NT2/D1 (cell line): ENCODE measurements at regions not wholly inside any gene's neighbourhood (a gene's known extent, or its start where the extent isn't known, plus 50 kb on each side); places are given as distances from the start of the nearest gene placed in this dataset.

Experiments used
- DNase-seq: peaks from one replicate; pipeline ENCODE4 v3.0.0-alpha.2; 2011; ENCODE audit warnings: low read depth, low spot score
- H3K27me3 ChIP-seq: 2 replicates; pipeline ENCODE4 v1.6.0; 2011; ENCODE audit warnings: mild to moderate bottlenecking; ENCODE audit not compliant: insufficient read length, insufficient read depth
- H3K36me3 ChIP-seq: 2 replicates; pipeline ENCODE4 v1.6.1; 2011; ENCODE audit warnings: mild to moderate bottlenecking, low read length, mixed read lengths; ENCODE audit not compliant: insufficient read depth, insufficient read length
- H3K4me1 ChIP-seq: 2 replicates; pipeline ENCODE4 v1.5.1; 2011; ENCODE audit not compliant: insufficient read depth, insufficient read length
- H3K4me3 ChIP-seq: 2 replicates; pipeline ENCODE4 v1.5.1; 2011; ENCODE audit warnings: low read depth; ENCODE audit not compliant: insufficient read length
- H3K9ac ChIP-seq: 2 replicates; pipeline ENCODE4 v1.6.0; 2011; ENCODE audit warnings: low read depth; ENCODE audit not compliant: insufficient read length
- H3K9me3 ChIP-seq: 2 replicates; pipeline ENCODE4 v1.5.1; 2011; ENCODE audit warnings: mild to moderate bottlenecking, low read length; ENCODE audit not compliant: insufficient read depth
- SUZ12 ChIP-seq: IDR thresholded peaks from 2 replicates; pipeline ENCODE4 v1.6.1; 2011; ENCODE audit not compliant: insufficient read length, insufficient read depth; ENCODE audit errors: extremely low read depth
- YY1 ChIP-seq: IDR thresholded peaks from 2 replicates; pipeline ENCODE4 v1.6.1; 2011; ENCODE audit not compliant: insufficient read length, insufficient read depth
- ZNF274 ChIP-seq: IDR thresholded peaks from 2 replicates; pipeline ENCODE4 v1.6.1; 2011; ENCODE audit warnings: mild to moderate bottlenecking, low read depth, low read length

- no peak for DNase-seq
- Histone ChIP-seq H3K9me3 (peaks cover 18% of the 10 kb centered on the region; the same call in 1 of the 2 replicates), H3K4me1 (no peaks in the 10 kb centered on the region), H3K36me3 (no peaks in the 10 kb centered on the region), H3K4me3 (no peak overlapping the region), H3K27me3 (no peaks in the 10 kb centered on the region), H3K9ac (no peak overlapping the region)
- no peak for TF ChIP-seq SUZ12
Observed at GRCh38 chr9:91060520-91061343, 259.1 kb downstream of the SYK start.

- no peaks in the 10 kb centered on the region for H3K4me1 ChIP-seq
- no peaks in the 10 kb centered on the region for H3K27me3 ChIP-seq
- no peak overlapping the region for H3K9ac ChIP-seq
- peaks cover 18% of the 10 kb centered on the region; the same call in 1 of the 2 replicates for H3K9me3 ChIP-seq
- no peak for TF ChIP-seq ZNF274
- TF ChIP-seq SUZ12 = no peak
- no peak for TF ChIP-seq YY1
- no peak overlapping the region for H3K4me3 ChIP-seq
- no peak for DNase-seq
- H3K36me3 ChIP-seq = no peaks in the 10 kb centered on the region
Observed at GRCh38 chr9:91061506-91061905, 259.9 kb downstream of the SYK start.

- Histone ChIP-seq H3K4me3 (no peak overlapping the region), H3K4me1 (no peaks in the 10 kb centered on the region), H3K9me3 (peaks cover 18% of the 10 kb centered on the region; the same call in 1 of the 2 replicates), H3K9ac (no peak overlapping the region), H3K36me3 (no peaks in the 10 kb centered on the region), H3K27me3 (no peaks in the 10 kb centered on the region)
- DNase-seq = no peak
- TF ChIP-seq ZNF274 = no peak
- no peak for TF ChIP-seq SUZ12
- no peak for TF ChIP-seq YY1
Observed at GRCh38 chr9:91062281-91062680, 260.7 kb downstream of the SYK start.

DNA sequence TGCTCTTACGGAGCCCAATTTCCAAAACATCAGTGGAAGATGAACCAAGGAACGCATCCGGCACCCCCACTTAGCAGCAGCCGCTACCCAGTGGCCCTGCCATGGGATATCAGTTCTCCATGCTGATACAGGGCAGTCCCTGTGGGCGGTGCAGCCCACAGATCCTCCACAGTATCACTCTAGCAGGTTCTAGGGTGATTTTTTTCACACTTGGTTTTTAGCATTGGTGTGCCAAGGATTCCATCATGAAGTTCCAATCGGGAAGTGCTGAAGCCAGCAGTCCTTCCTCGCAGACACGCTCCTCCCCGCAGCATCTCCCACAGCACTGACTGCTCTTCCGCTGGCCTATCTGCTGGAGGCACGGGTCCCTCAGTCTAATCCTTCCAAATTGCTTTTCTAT is 261.9 kb downstream of the SYK start:
- Histone ChIP-seq H3K9me3 (peaks cover 15% of the 10 kb centered on the region; the same call in 1 of the 2 replicates), H3K4me3 (no peak overlapping the region), H3K4me1 (no peaks in the 10 kb centered on the region), H3K36me3 (no peaks in the 10 kb centered on the region), H3K9ac (no peak overlapping the region), H3K27me3 (no peaks in the 10 kb centered on the region)
- DNase-seq = no peak
- TF ChIP-seq YY1 (no peak), ZNF274 (no peak), SUZ12 (no peak)

DNA sequence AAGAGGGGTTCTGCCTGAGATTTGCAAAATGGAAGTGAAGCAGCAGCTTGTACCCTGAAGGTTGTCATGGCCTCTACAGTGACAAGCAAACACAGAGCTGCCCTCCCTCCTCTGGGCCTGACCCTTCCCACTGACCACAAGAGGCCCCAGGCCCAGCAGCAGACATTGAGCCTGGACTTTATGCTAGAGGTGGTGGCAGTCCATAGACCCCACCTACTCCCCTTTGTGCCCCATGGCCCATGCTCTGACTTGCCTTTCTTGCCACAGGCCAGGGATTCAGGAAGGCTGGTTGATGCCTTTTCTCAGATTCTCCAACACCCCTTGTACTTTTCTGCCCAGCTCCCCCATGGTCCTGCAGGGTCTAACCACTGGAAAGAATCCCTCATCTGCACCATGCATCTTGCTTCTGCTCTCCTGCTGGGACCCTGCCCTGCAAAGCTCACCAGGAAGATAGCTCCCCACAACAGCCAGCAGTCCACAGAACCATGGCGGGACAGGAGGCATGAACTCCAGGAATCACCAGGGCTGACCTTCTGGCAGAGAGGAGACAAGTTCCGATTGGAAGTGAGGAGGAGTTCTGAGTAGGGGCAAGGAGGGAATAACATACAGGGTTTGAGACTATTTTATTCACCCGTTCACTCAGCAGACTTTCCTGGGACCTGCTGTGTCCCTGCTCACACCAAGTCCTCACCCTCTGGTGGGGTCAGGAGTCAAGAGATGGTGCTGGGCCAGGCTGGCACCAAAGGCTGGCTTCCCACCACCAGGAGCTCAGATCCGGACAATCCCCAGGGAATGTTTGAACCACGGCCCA is 263.8 kb downstream of the SYK start:
- Histone ChIP-seq H3K4me1 (no peaks in the 10 kb centered on the region), H3K36me3 (no peaks in the 10 kb centered on the region), H3K9me3 (peaks cover 15% of the 10 kb centered on the region; the same call in 1 of the 2 replicates), H3K9ac (no peak overlapping the region), H3K27me3 (no peaks in the 10 kb centered on the region), H3K4me3 (no peak overlapping the region)
- DNase-seq = no peak
- TF ChIP-seq SUZ12 (no peak), YY1 (no peak), ZNF274 (no peak)

GRCh38 chr9:91066042-91066415 is 264.4 kb downstream of the SYK start:
- Histone ChIP-seq H3K27me3 (no peaks in the 10 kb centered on the region), H3K4me3 (no peak overlapping the region), H3K9me3 (peaks cover 15% of the 10 kb centered on the region; the same call in 1 of the 2 replicates), H3K36me3 (no peaks in the 10 kb centered on the region), H3K9ac (no peak overlapping the region), H3K4me1 (peaks cover under 1% of the 10 kb centered on the region)
- TF ChIP-seq SUZ12 = no peak
- TF ChIP-seq YY1 = no peak
- TF ChIP-seq ZNF274 = no peak
- no peak for DNase-seq

- no peak overlapping the region for H3K4me3 ChIP-seq
- no peaks in the 10 kb centered on the region for H3K36me3 ChIP-seq
- no peak overlapping the region for H3K9ac ChIP-seq
- TF ChIP-seq ZNF274 (no peak), YY1 (no peak), SUZ12 (no peak)
- no peaks in the 10 kb centered on the region for H3K27me3 ChIP-seq
- H3K9me3 ChIP-seq = peaks cover 15% of the 10 kb centered on the region; the same call in 1 of the 2 replicates
- DNase-seq = no peak
- peaks cover 8% of the 10 kb centered on the region for H3K4me1 ChIP-seq
Observed at GRCh38 chr9:91066856-91067255, 265.2 kb downstream of the SYK start.
